H9 (cell line): ENCODE measurements at regions not wholly inside any gene's neighbourhood (a gene's known extent, or its start where the extent isn't known, plus 50 kb on each side); places are given as distances from the start of the nearest gene placed in this dataset.

ENCODE experiments used
- DNase-seq: peaks from one replicate; pipeline ENCODE4 v3.0.0-alpha.2; 2017
- H2AFZ ChIP-seq: one replicate; pipeline ENCODE4 v1.6.1; 2013; ENCODE audit warnings: mild to moderate bottlenecking, low read length, control low read depth, moderate library complexity
- H2AK5ac ChIP-seq: 2 replicates; pipeline ENCODE4 v1.6.1; 2013; ENCODE audit warnings: low read length, control low read depth, mixed read lengths; ENCODE audit not compliant: insufficient read length
- H2BK120ac ChIP-seq: one replicate; pipeline ENCODE4 v1.6.1; 2013; ENCODE audit warnings: low read depth, mild to moderate bottlenecking, low read length, control low read depth, inconsistent platforms; ENCODE audit not compliant: poor library complexity, severe bottlenecking
- H2BK12ac ChIP-seq: 2 replicates; pipeline ENCODE4 v1.6.1; 2013; ENCODE audit warnings: low read length, control low read depth, mixed read lengths, low read depth; ENCODE audit not compliant: insufficient read length
- H2BK15ac ChIP-seq: 2 replicates; pipeline ENCODE4 v1.6.1; 2013; ENCODE audit warnings: low read depth, low read length, control low read depth
- H2BK20ac ChIP-seq: one replicate; pipeline ENCODE4 v1.6.1; 2013; ENCODE audit warnings: low read depth, mild to moderate bottlenecking, low read length, control low read depth, inconsistent platforms; ENCODE audit not compliant: poor library complexity, severe bottlenecking
- H2BK5ac ChIP-seq: 2 replicates; pipeline ENCODE4 v1.6.1; 2013; ENCODE audit warnings: low read length, control low read depth, mixed read lengths; ENCODE audit not compliant: insufficient read length
- H3K14ac ChIP-seq: 2 replicates; pipeline ENCODE4 v1.6.1; 2013; ENCODE audit warnings: low read length, control low read depth; ENCODE audit not compliant: insufficient read depth
- H3K18ac ChIP-seq: 2 replicates; pipeline ENCODE4 v1.6.1; 2013; ENCODE audit warnings: low read depth, mild to moderate bottlenecking, mixed read lengths, low read length, control low read depth; ENCODE audit not compliant: insufficient read length
- H3K23ac ChIP-seq: 2 replicates; pipeline ENCODE4 v1.6.1; 2013; ENCODE audit warnings: low read length, control low read depth, mixed read lengths, low read depth; ENCODE audit not compliant: insufficient read length
- H3K23me2 ChIP-seq: 2 replicates; pipeline ENCODE4 v1.6.1; 2013; ENCODE audit warnings: low read depth, mild to moderate bottlenecking, mixed read lengths, low read length, control low read depth; ENCODE audit not compliant: insufficient read length, poor library complexity, severe bottlenecking
- H3K27ac ChIP-seq: 2 replicates; pipeline ENCODE4 v1.5.1; 2013; ENCODE audit warnings: low read length, control low read depth, mixed read lengths, low read depth; ENCODE audit not compliant: insufficient read length
- H3K27me3 ChIP-seq: 2 replicates; pipeline ENCODE4 v1.6.1; 2013; ENCODE audit warnings: low read length, control low read depth, inconsistent platforms; ENCODE audit not compliant: insufficient read depth
- H3K4ac ChIP-seq: 2 replicates; pipeline ENCODE4 v1.6.1; 2013; ENCODE audit warnings: low read depth, mild to moderate bottlenecking, control low read depth, inconsistent platforms, low read length, moderate library complexity
- H3K4me1 ChIP-seq: 2 replicates; pipeline ENCODE4 v1.6.1; 2013; ENCODE audit warnings: low read length, control low read depth, inconsistent platforms; ENCODE audit not compliant: insufficient read depth
- H3K4me2 ChIP-seq: 2 replicates; pipeline ENCODE4 v1.6.1; 2013; ENCODE audit warnings: low read length, control low read depth, mixed read lengths; ENCODE audit not compliant: insufficient read length, insufficient read depth
- H3K56ac ChIP-seq: 2 replicates; pipeline ENCODE4 v1.6.1; 2013; ENCODE audit warnings: low read depth, mild to moderate bottlenecking, mixed read lengths, low read length, control low read depth; ENCODE audit not compliant: insufficient read length
- H3K79me1 ChIP-seq: 2 replicates; pipeline ENCODE4 v1.6.1; 2013; ENCODE audit warnings: low read depth, mild to moderate bottlenecking, moderate library complexity, low read length, control low read depth, inconsistent platforms; ENCODE audit not compliant: insufficient read depth, poor library complexity, severe bottlenecking
- H3K79me2 ChIP-seq: 2 replicates; pipeline ENCODE4 v1.6.1; 2013; ENCODE audit warnings: low read length, control low read depth, inconsistent platforms; ENCODE audit not compliant: insufficient read depth
- H3K9ac ChIP-seq: 2 replicates; pipeline ENCODE4 v1.6.1; 2013; ENCODE audit warnings: low read length, control low read depth, mixed read lengths; ENCODE audit not compliant: insufficient read length; ENCODE audit errors: extremely low read depth
- H3K9me3 ChIP-seq: one replicate; pipeline ENCODE4 v1.6.1; 2013; ENCODE audit warnings: low read depth, low read length, inconsistent platforms; ENCODE audit not compliant: control insufficient read depth
- H3T11ph ChIP-seq: one replicate; pipeline ENCODE4 v1.6.1; 2013; ENCODE audit warnings: mild to moderate bottlenecking, low read length, control low read depth, inconsistent platforms
- H4K20me1 ChIP-seq: one replicate; pipeline ENCODE4 v1.6.1; 2013; ENCODE audit not compliant: control insufficient read depth, insufficient read length, insufficient read depth
- H4K5ac ChIP-seq: 2 replicates; pipeline ENCODE4 v1.6.1; 2013; ENCODE audit warnings: low read depth, mild to moderate bottlenecking, mixed read lengths, low read length, control low read depth; ENCODE audit not compliant: insufficient read length
- H4K8ac ChIP-seq: replicated peaks from 2 replicates; pipeline ENCODE4 v1.6.1; 2013; ENCODE audit warnings: low read length, control low read depth, mixed read lengths, low read depth; ENCODE audit not compliant: insufficient read length
- H4K91ac ChIP-seq: 2 replicates; pipeline ENCODE4 v1.6.1; 2013; ENCODE audit warnings: low read depth, mild to moderate bottlenecking, moderate library complexity, mixed read lengths, low read length, control low read depth; ENCODE audit not compliant: insufficient read length
- H3K27ac Mint-ChIP-seq, 3 experiments: 2 replicates in 2 of 3; 3 replicates in 1 of 3; pipeline ENCODE4 v1.8.0; 2020 to 2021; ENCODE audit warnings: mixed read lengths in 3 of 3, mild to moderate bottlenecking in 1 of 3, moderate library complexity in 1 of 3
- H3K27me3 Mint-ChIP-seq: 2 replicates; pipeline ENCODE4 v1.8.0; 2021; ENCODE audit warnings: low read depth, mild to moderate bottlenecking, moderate library complexity, mixed read lengths
- H3K36me3 Mint-ChIP-seq, 3 experiments: 2 replicates in 2 of 3; 3 replicates in 1 of 3; pipeline ENCODE4 v1.8.0; 2020 to 2021; ENCODE audit warnings: low read depth in 3 of 3, mixed read lengths in 3 of 3; ENCODE audit not compliant: insufficient read depth in 1 of 3
- H3K4me1 Mint-ChIP-seq, 2 experiments: 2 replicates each; pipeline ENCODE4 v1.8.0; 2020; ENCODE audit warnings: mixed read lengths in 2 of 2
- H3K4me3 Mint-ChIP-seq, 2 experiments: 2 replicates in 1 of 2; 3 replicates in 1 of 2; pipeline ENCODE4 v1.8.0; 2020 to 2021; ENCODE audit warnings: mild to moderate bottlenecking in 2 of 2, mixed read lengths in 2 of 2, moderate library complexity in 1 of 2
- H3K9me3 Mint-ChIP-seq, 2 experiments: 2 replicates in 1 of 2; 3 replicates in 1 of 2; pipeline ENCODE4 v1.8.0; 2020; ENCODE audit warnings: mild to moderate bottlenecking in 2 of 2, mixed read lengths in 2 of 2, moderate library complexity in 1 of 2
- TF ChIP-seq, protein P1 (sequence below): fragments of 200-600 bp; sonication (generic); conservative IDR thresholded peaks from 3 replicates; pipeline ENCODE4 v1.8.0; 2021; ENCODE audit warnings: antibody characterized with exemption, mild to moderate bottlenecking

- H3K36me3 Mint-ChIP-seq = peaks cover 2 to 10% (median 2%) of the 10 kb centered on the region in 3 experiments; a peak in 5 of 7 replicates
- no peaks in the 10 kb centered on the region; the same call in 1 of the 2 replicates for H3K27me3 Mint-ChIP-seq
- H3K4me1 Mint-ChIP-seq = peaks cover 18 to 28% of the 10 kb centered on the region in 2 experiments
- no peak overlapping the region for H3K4me3 Mint-ChIP-seq
- H3K27ac ChIP-seq = no peak overlapping the region
- H4K8ac ChIP-seq = no peak overlapping the region
- H4K5ac ChIP-seq = no peak overlapping the region
- H3K27me3 ChIP-seq = no peaks in the 10 kb centered on the region
- H2BK12ac ChIP-seq = no peak overlapping the region
- no peak overlapping the region for H3K56ac ChIP-seq
- no peak overlapping the region for H2BK120ac ChIP-seq
- H3K23me2 ChIP-seq = no peaks in the 10 kb centered on the region
- H3K27ac Mint-ChIP-seq = no peak overlapping the region
- H4K91ac ChIP-seq = no peak overlapping the region
- no peak overlapping the region for H3K23ac ChIP-seq
- no peak overlapping the region for H2BK15ac ChIP-seq
- H4K20me1 ChIP-seq = no peaks in the 10 kb centered on the region
- H3K4me1 ChIP-seq = peaks cover 9% of the 10 kb centered on the region; the same call in 1 of the 2 replicates
- no peak overlapping the region for H3K9ac ChIP-seq
- H3K79me1 ChIP-seq = no peaks in the 10 kb centered on the region
- no peak overlapping the region for H3K4me2 ChIP-seq
- no peaks in the 10 kb centered on the region for H3K79me2 ChIP-seq
- H3K4ac ChIP-seq = no peak overlapping the region
- H2BK5ac ChIP-seq = no peak overlapping the region
- no peak overlapping the region for H2AFZ ChIP-seq
- H3T11ph ChIP-seq = no peak overlapping the region
- TF ChIP-seq, protein P1, sequence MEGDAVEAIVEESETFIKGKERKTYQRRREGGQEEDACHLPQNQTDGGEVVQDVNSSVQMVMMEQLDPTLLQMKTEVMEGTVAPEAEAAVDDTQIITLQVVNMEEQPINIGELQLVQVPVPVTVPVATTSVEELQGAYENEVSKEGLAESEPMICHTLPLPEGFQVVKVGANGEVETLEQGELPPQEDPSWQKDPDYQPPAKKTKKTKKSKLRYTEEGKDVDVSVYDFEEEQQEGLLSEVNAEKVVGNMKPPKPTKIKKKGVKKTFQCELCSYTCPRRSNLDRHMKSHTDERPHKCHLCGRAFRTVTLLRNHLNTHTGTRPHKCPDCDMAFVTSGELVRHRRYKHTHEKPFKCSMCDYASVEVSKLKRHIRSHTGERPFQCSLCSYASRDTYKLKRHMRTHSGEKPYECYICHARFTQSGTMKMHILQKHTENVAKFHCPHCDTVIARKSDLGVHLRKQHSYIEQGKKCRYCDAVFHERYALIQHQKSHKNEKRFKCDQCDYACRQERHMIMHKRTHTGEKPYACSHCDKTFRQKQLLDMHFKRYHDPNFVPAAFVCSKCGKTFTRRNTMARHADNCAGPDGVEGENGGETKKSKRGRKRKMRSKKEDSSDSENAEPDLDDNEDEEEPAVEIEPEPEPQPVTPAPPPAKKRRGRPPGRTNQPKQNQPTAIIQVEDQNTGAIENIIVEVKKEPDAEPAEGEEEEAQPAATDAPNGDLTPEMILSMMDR = no peak
- H3K18ac ChIP-seq = no peak overlapping the region
- no peak overlapping the region for H2AK5ac ChIP-seq
- no peaks in the 10 kb centered on the region for H3K9me3 ChIP-seq
- no peak overlapping the region for H3K14ac ChIP-seq
- H3K9me3 Mint-ChIP-seq = peaks cover 7 to 11% of the 10 kb centered on the region in 2 experiments
- no peak overlapping the region for H2BK20ac ChIP-seq
- DNase-seq = no peak
Observed at GRCh38 chr1:244327533-244327932, 124.2 kb downstream of the ADSS2 start.
